Activated CD8-positive, alpha-beta T cell treated with anti-CD3 and anti-CD28 coated beads for 36 hours (primary cell): ENCODE measurements at regions not wholly inside any gene's neighbourhood (a gene's known extent, or its start where the extent isn't known, plus 50 kb on each side); places are given as distances from the start of the nearest gene placed in this dataset.

Source experiments
- ATAC-seq: fragments of 200-7000 bp; cut with Tn5 transposase; one replicate; pipeline ENCODE4 v1.10.0; 2021; ENCODE audit warnings: mild to moderate bottlenecking, moderate library complexity
- CTCF ChIA-PET: fragments of 350-600 bp; sonication (Branson Sonifier 250); formaldehyde crosslinking; loops from one replicate; lab custom pipeline; 2021; ENCODE audit warnings: antibody characterized with exemption; lab: Charles Lee
- POLR2A ChIA-PET: fragments of 350-600 bp; sonication (Branson Sonifier 250); formaldehyde crosslinking; loops from one replicate; lab custom pipeline; 2021; ENCODE audit warnings: antibody characterized with exemption; lab: Charles Lee
- DNase-seq: peaks from one replicate; pipeline ENCODE4 v3.0.0-alpha.2; 2020
- H3K27ac Mint-ChIP-seq: one replicate; pipeline ENCODE4 v1.8.0; 2021; ENCODE audit warnings: mild to moderate bottlenecking, mixed read lengths
- H3K27me3 Mint-ChIP-seq: one replicate; pipeline ENCODE4 v1.8.0; 2021; ENCODE audit warnings: mixed read lengths
- H3K36me3 Mint-ChIP-seq: one replicate; pipeline ENCODE4 v1.8.0; 2021; ENCODE audit warnings: low read depth, mixed read lengths
- H3K4me1 Mint-ChIP-seq: one replicate; pipeline ENCODE4 v1.8.0; 2021; ENCODE audit warnings: low read depth, mixed read lengths
- H3K4me3 Mint-ChIP-seq: one replicate; pipeline ENCODE4 v1.8.0; 2021; ENCODE audit warnings: mild to moderate bottlenecking, moderate library complexity, mixed read lengths
- H3K9me3 Mint-ChIP-seq: one replicate; pipeline ENCODE4 v1.8.0; 2021; ENCODE audit warnings: mixed read lengths
- CTCF ChIP-seq: fragments of 200-600 bp; IDR thresholded peaks from one replicate; pipeline ENCODE4 v1.8.0; 2022; ENCODE audit warnings: antibody characterized with exemption, mild to moderate bottlenecking
- intact Hi-C: fragments of 100-400 bp; cut with micrococcal nuclease; formaldehyde crosslinking; loops from one replicate; pipeline ENCODE4 v1.10.0; 2022

- ChIA-PET POLR2A (no interaction called here), CTCF (no interaction called here)
- H3K27ac Mint-ChIP-seq = no peak overlapping the region
- no peak overlapping the region for H3K4me3 Mint-ChIP-seq
- no peaks in the 10 kb centered on the region for H3K36me3 Mint-ChIP-seq
- intact Hi-C loops = no loop called here
- H3K27me3 Mint-ChIP-seq = no peaks in the 10 kb centered on the region
- no peaks in the 10 kb centered on the region for H3K9me3 Mint-ChIP-seq
- no peak for DNase-seq
- ATAC-seq = no peak
- no peaks in the 10 kb centered on the region for H3K4me1 Mint-ChIP-seq
- TF ChIP-seq CTCF = no peak
Observed at GRCh38 chr1:79369091-79369490, 362.6 kb upstream of the ADGRL4 start.

GRCh38 chr1:79364896-79365295 lies 358.4 kb upstream of the ADGRL4 start:
- Mint-ChIP-seq H3K4me1 (no peaks in the 10 kb centered on the region), H3K4me3 (no peak overlapping the region), H3K27ac (no peak overlapping the region), H3K36me3 (no peaks in the 10 kb centered on the region), H3K27me3 (no peaks in the 10 kb centered on the region), H3K9me3 (peaks cover 2% of the 10 kb centered on the region)
- ATAC-seq = no peak
- ChIA-PET POLR2A (interaction anchor here (0.6 kb wide), 1 partner anchor 219 kb away, joined by 3 read pairs; no protein-coding TSS in a partner anchor), CTCF (no interaction called here)
- intact Hi-C loops = no loop called here
- TF ChIP-seq CTCF = no peak
- no peak for DNase-seq

GRCh38 chr1:79363430-79363829 lies 356.9 kb upstream of the ADGRL4 start:
- H3K36me3 Mint-ChIP-seq = no peaks in the 10 kb centered on the region
- intact Hi-C loops = no loop called here
- no peak for TF ChIP-seq CTCF
- H3K4me3 Mint-ChIP-seq = no peak overlapping the region
- DNase-seq (no peak), ATAC-seq (no peak)
- H3K4me1 Mint-ChIP-seq = no peaks in the 10 kb centered on the region
- ChIA-PET CTCF (no interaction called here), POLR2A (no interaction called here)
- H3K27ac Mint-ChIP-seq = no peak overlapping the region
- H3K9me3 Mint-ChIP-seq = peaks cover 2% of the 10 kb centered on the region
- H3K27me3 Mint-ChIP-seq = no peaks in the 10 kb centered on the region

- ChIA-PET CTCF (interaction anchor here (1.2 kb wide), 1 partner anchor 9 kb away, joined by 4 read pairs; no protein-coding TSS in a partner anchor), POLR2A (interaction anchor here (0.6 kb wide), 1 partner anchor 30 kb away, joined by 3 read pairs; no protein-coding TSS in a partner anchor)
- ATAC-seq = no peak
- no peak for TF ChIP-seq CTCF
- H3K4me3 Mint-ChIP-seq = no peak overlapping the region
- DNase-seq = no peak
- H3K36me3 Mint-ChIP-seq = no peaks in the 10 kb centered on the region
- intact Hi-C loops = no loop called here
- no peaks in the 10 kb centered on the region for H3K4me1 Mint-ChIP-seq
- H3K9me3 Mint-ChIP-seq = peaks cover 3% of the 10 kb centered on the region
- H3K27me3 Mint-ChIP-seq = no peaks in the 10 kb centered on the region
- H3K27ac Mint-ChIP-seq = no peak overlapping the region
Observed at GRCh38 chr1:79362470-79362869, 355.9 kb upstream of the ADGRL4 start.

- no peak overlapping the region for H3K4me3 Mint-ChIP-seq
- DNase-seq (no peak), ATAC-seq (no peak)
- H3K36me3 Mint-ChIP-seq = no peaks in the 10 kb centered on the region
- H3K9me3 Mint-ChIP-seq = peaks cover 1% of the 10 kb centered on the region
- H3K27me3 Mint-ChIP-seq = no peaks in the 10 kb centered on the region
- no peak overlapping the region for H3K27ac Mint-ChIP-seq
- no peaks in the 10 kb centered on the region for H3K4me1 Mint-ChIP-seq
- ChIA-PET CTCF (no interaction called here), POLR2A (no interaction called here)
- intact Hi-C loops = no loop called here
- TF ChIP-seq CTCF = no peak
Observed at GRCh38 chr1:79355090-79355489, 348.6 kb upstream of the ADGRL4 start.
